IMR-90 (cell line): ENCODE measurements at regions not wholly inside any gene's neighbourhood (a gene's known extent, or its start where the extent isn't known, plus 50 kb on each side); places are given as distances from the start of the nearest gene placed in this dataset.

Experiments
- ATAC-seq: fragments of 200-7000 bp; cut with Tn5 transposase; 2 replicates; pipeline ENCODE4 v1.9.1; 2020; ENCODE audit warnings: low read depth, mild to moderate bottlenecking, moderate library complexity
- BruUV-seq: library from RNA; stranded (reverse); fragments of 400-500 nt; replicated peaks from 2 replicates; lab custom pipeline; 2021; lab: Mats Ljungman, UMichigan
- CTCF ChIA-PET: fragments of 300-600 bp; formaldehyde crosslinking; extraction: SDS; loops from one replicate; lab custom pipeline; 2021; ENCODE audit warnings: antibody characterized with exemption; lab: Yijun Ruan, JAX
- POLR2A ChIA-PET: fragments of 300-600 bp; sonication (Branson Sonifier 250); formaldehyde crosslinking; loops from one replicate; lab custom pipeline; 2022; ENCODE audit warnings: antibody characterized with exemption; ENCODE audit not compliant: unreplicated experiment; lab: Charles Lee
- DNase-seq: peaks from one replicate; pipeline ENCODE4 v3.0.0; 2013
- H2AFZ ChIP-seq: replicated peaks from 2 replicates; pipeline ENCODE3; 2013; ENCODE audit warnings: low read length, mild to moderate bottlenecking; ENCODE audit not compliant: poor library complexity
- H2AK5ac ChIP-seq: 2 replicates; pipeline ENCODE4 v1.6.1; 2013; ENCODE audit warnings: low read depth, low read length, inconsistent platforms
- H2AK9ac ChIP-seq: replicated peaks from 2 replicates; pipeline ENCODE3; 2013; ENCODE audit warnings: mild to moderate bottlenecking, low read depth, low read length, moderate library complexity; ENCODE audit not compliant: poor library complexity
- H2BK120ac ChIP-seq: 2 replicates; pipeline ENCODE4 v1.6.1; 2013; ENCODE audit warnings: low read depth, low read length, inconsistent platforms
- H2BK15ac ChIP-seq: 3 replicates; pipeline ENCODE4 v1.6.1; 2013; ENCODE audit warnings: low read depth, low read length, inconsistent platforms
- H2BK20ac ChIP-seq: 2 replicates; pipeline ENCODE4 v1.6.1; 2013; ENCODE audit warnings: low read depth, mild to moderate bottlenecking, inconsistent platforms, low read length, moderate library complexity
- H2BK5ac ChIP-seq: 2 replicates; pipeline ENCODE4 v1.6.1; 2013; ENCODE audit warnings: mild to moderate bottlenecking, low read depth, low read length, inconsistent platforms; ENCODE audit not compliant: poor library complexity, severe bottlenecking
- H3K14ac ChIP-seq: replicated peaks from 2 replicates; pipeline ENCODE4 v1.6.1; 2013; ENCODE audit warnings: low read depth, low read length, inconsistent platforms
- H3K18ac ChIP-seq: 2 replicates; pipeline ENCODE4 v1.6.1; 2013; ENCODE audit warnings: low read depth, low read length, control low read depth
- H3K23ac ChIP-seq: 2 replicates; pipeline ENCODE4 v1.6.1; 2013; ENCODE audit warnings: low read depth, low read length, inconsistent platforms
- H3K27ac ChIP-seq: 2 replicates; pipeline ENCODE4 v1.5.1; 2013; ENCODE audit warnings: mild to moderate bottlenecking, control low read depth, low read length; ENCODE audit not compliant: insufficient read depth
- H3K27me3 ChIP-seq: 2 replicates; pipeline ENCODE4 v1.6.1; 2013; ENCODE audit warnings: low read length; ENCODE audit not compliant: control insufficient read depth, insufficient read depth
- H3K36me3 ChIP-seq: 2 replicates; pipeline ENCODE4 v1.6.1; 2013; ENCODE audit warnings: low read length, mixed read lengths; ENCODE audit not compliant: control insufficient read depth, insufficient read depth
- H3K4ac ChIP-seq: 2 replicates; pipeline ENCODE4 v1.6.1; 2013; ENCODE audit warnings: low read depth, low read length, inconsistent platforms
- H3K4me1 ChIP-seq: 2 replicates; pipeline ENCODE4 v1.6.1; 2013; ENCODE audit warnings: low read length, mixed read lengths; ENCODE audit not compliant: control insufficient read depth, insufficient read depth
- H3K4me2 ChIP-seq: 2 replicates; pipeline ENCODE4 v1.6.1; 2013; ENCODE audit warnings: low read depth, mild to moderate bottlenecking, control low read depth, low read length, moderate library complexity
- H3K4me3 ChIP-seq: 2 replicates; pipeline ENCODE4 v1.5.1; 2013; ENCODE audit warnings: low read depth, mild to moderate bottlenecking, control low read depth, low read length, moderate library complexity; ENCODE audit not compliant: insufficient read depth
- H3K56ac ChIP-seq: 2 replicates; pipeline ENCODE4 v1.6.1; 2013; ENCODE audit warnings: low read length, inconsistent platforms; ENCODE audit not compliant: insufficient read depth; ENCODE audit errors: extremely low read depth
- H3K79me1 ChIP-seq, 2 experiments: 2 replicates each; pipeline ENCODE4 v1.6.1; 2013; ENCODE audit warnings: low read length in 2 of 2, inconsistent platforms in 1 of 2, low read depth in 1 of 2
- H3K9ac ChIP-seq: 2 replicates; pipeline ENCODE4 v1.6.1; 2013; ENCODE audit warnings: low read depth, low read length, control low read depth
- H3K9me1 ChIP-seq: 2 replicates; pipeline ENCODE4 v1.6.1; 2013; ENCODE audit warnings: low read length, inconsistent platforms; ENCODE audit not compliant: insufficient read depth
- H3K9me3 ChIP-seq: 2 replicates; pipeline ENCODE4 v1.6.1; 2013; ENCODE audit warnings: low read length; ENCODE audit not compliant: control insufficient read depth, insufficient read depth
- H4K20me1 ChIP-seq: 2 replicates; pipeline ENCODE4 v1.6.1; 2013; ENCODE audit warnings: low read length, inconsistent platforms; ENCODE audit not compliant: insufficient read depth
- H4K5ac ChIP-seq: 2 replicates; pipeline ENCODE4 v1.6.1; 2013; ENCODE audit warnings: mild to moderate bottlenecking, low read depth, low read length, control low read depth
- H4K8ac ChIP-seq, 2 experiments: 2 replicates each; pipeline ENCODE4 v1.6.1; 2013; ENCODE audit warnings: low read depth in 2 of 2, low read length in 2 of 2, control low read depth in 1 of 2, inconsistent platforms in 1 of 2
- H4K91ac ChIP-seq: 2 replicates; pipeline ENCODE4 v1.6.1; 2013; ENCODE audit warnings: low read depth, low read length, inconsistent platforms; ENCODE audit not compliant: insufficient read depth
- BHLHE40 ChIP-seq: fragments of 150-350 bp; IDR thresholded peaks from 2 replicates; pipeline ENCODE4 v1.6.1; 2016; ENCODE audit warnings: mild to moderate bottlenecking, low read depth, low read length
- CHD1 ChIP-seq: IDR thresholded peaks from 2 replicates; pipeline ENCODE4 v1.6.1; 2012; ENCODE audit warnings: low read depth, low read length, improper control_type of control experiment
- MAZ ChIP-seq: IDR thresholded peaks from 2 replicates; pipeline ENCODE4 v1.6.1; 2012; ENCODE audit warnings: low read depth, mild to moderate bottlenecking, low read length, improper control_type of control experiment, moderate library complexity, borderline replicate concordance
- MXI1 ChIP-seq: IDR thresholded peaks from 2 replicates; pipeline ENCODE4 v1.6.1; 2012; ENCODE audit warnings: low read depth, mild to moderate bottlenecking, low read length, moderate library complexity, borderline replicate concordance
- POLR2A ChIP-seq: IDR thresholded peaks from 2 replicates; pipeline ENCODE4 v1.6.1; 2012; ENCODE audit warnings: mild to moderate bottlenecking, low read depth, low read length
- RAD21 ChIP-seq: IDR thresholded peaks from 2 replicates; pipeline ENCODE4 v1.6.1; 2012; ENCODE audit warnings: low read length, improper control_type of control experiment
- RCOR1 ChIP-seq: IDR thresholded peaks from 2 replicates; pipeline ENCODE4 v1.6.1; 2012; ENCODE audit warnings: mild to moderate bottlenecking, low read length, improper control_type of control experiment; ENCODE audit not compliant: insufficient replicate concordance
- RFX5 ChIP-seq: IDR thresholded peaks from 2 replicates; pipeline ENCODE4 v1.8.0; 2012; ENCODE audit warnings: low read depth, mild to moderate bottlenecking, low read length, moderate library complexity
- WGBS, 2 experiments: methylation state at CpG; one replicate each; pipeline versions ENCODE4 v1.1.5 to v1.1.7; 2013; ENCODE audit warnings: missing lambda C conversion rate in 2 of 2; ENCODE audit not compliant: insufficient read length in 1 of 2; ENCODE audit errors: extremely low coverage in 2 of 2; 5-methylcytosine and 5-hydroxymethylcytosine counted together
- dilution Hi-C: fragments of 300-500 bp; cut with HindIII; formaldehyde crosslinking; loops from one replicate; pipeline ENCODE4 v1.14.3; 2018; ENCODE audit warnings: low sequenced_read_pairs; ENCODE audit not compliant: unreplicated experiment
- in situ Hi-C: fragments of 300-500 bp; cut with MboI; formaldehyde crosslinking; loops from 3 replicates; pipeline ENCODE4 v1.14.3; 2019; ENCODE audit warnings: low sequenced_read_pairs, inconsistent platforms, mixed read lengths
- intact Hi-C: fragments of 100-400 bp; cut with micrococcal nuclease; formaldehyde crosslinking; loops from 2 replicates; pipeline ENCODE4 v1.10.0; 2022
- TF ChIP-seq, protein P1 (sequence below): conservative IDR thresholded peaks from 2 replicates; pipeline ENCODE4 v1.5.1; 2012; ENCODE audit warnings: mild to moderate bottlenecking, low read depth, low read length, improper control_type of control experiment

DNA sequence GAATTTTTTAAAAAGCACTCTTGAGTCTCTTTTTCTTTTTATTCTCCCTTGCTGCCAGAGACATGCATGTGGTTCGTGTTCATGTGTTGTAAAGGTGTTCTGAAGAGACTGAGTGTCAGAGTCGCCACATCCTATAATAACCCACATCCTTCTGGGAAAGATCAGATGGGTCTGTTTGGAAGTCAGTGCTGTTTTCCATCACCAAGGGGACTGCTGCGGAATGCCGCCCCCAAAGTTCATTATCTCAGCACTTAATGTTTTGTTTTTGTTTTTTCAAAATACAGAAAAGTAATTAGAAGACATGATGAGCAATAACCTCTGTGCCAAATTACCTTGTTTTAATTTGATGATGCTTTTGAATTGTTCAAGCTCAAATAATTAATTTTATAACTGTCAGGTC lies 56.9 kb upstream of the EIF3M start:
- H2BK15ac ChIP-seq: no peak overlapping the region
- no peak for ATAC-seq
- POLR2A ChIA-PET: no interaction called here

More for the DNA sequence above, 56.9 kb upstream of the EIF3M start:
- Histone ChIP-seq H3K4me2 (no peak overlapping the region), H3K14ac (no peak overlapping the region), H2AK5ac (no peak overlapping the region), H3K9me1 (no peaks in the 10 kb centered on the region), H3K4ac (no peak overlapping the region), H3K27me3 (no peaks in the 10 kb centered on the region), H3K79me1 (no peaks in the 10 kb centered on the region), H4K20me1 (no peaks in the 10 kb centered on the region), H3K4me1 (no peaks in the 10 kb centered on the region), H3K23ac (no peak overlapping the region), H2BK5ac (no peak overlapping the region), H3K36me3 (no peaks in the 10 kb centered on the region), H4K5ac (no peak overlapping the region), H2BK20ac (no peak overlapping the region), H4K91ac (no peak overlapping the region), H3K27ac (no peak overlapping the region), H3K56ac (no peak overlapping the region), H2AFZ (no peak overlapping the region), H3K18ac (no peak overlapping the region), H4K8ac (no peak overlapping the region), H3K9me3 (no peaks in the 10 kb centered on the region), H2BK120ac (no peak overlapping the region), H3K4me3 (no peak overlapping the region), H2AK9ac (no peak overlapping the region), H3K9ac (no peak overlapping the region)
- no peak for DNase-seq
- intact Hi-C loops (loop anchor here (5.0 kb wide), 1 partner anchor 266 kb away; the partner anchor contains the start of gene CCDC73), in situ Hi-C loops (no loop called here), dilution Hi-C loops (no loop called here)
- BruUV-seq: no TSS peak
- no CpG with 5 or more reads among the region's 4 CpGs for WGBS, 2 experiments
- TF ChIP-seq CHD1: no peak
- TF ChIP-seq, protein P1, sequence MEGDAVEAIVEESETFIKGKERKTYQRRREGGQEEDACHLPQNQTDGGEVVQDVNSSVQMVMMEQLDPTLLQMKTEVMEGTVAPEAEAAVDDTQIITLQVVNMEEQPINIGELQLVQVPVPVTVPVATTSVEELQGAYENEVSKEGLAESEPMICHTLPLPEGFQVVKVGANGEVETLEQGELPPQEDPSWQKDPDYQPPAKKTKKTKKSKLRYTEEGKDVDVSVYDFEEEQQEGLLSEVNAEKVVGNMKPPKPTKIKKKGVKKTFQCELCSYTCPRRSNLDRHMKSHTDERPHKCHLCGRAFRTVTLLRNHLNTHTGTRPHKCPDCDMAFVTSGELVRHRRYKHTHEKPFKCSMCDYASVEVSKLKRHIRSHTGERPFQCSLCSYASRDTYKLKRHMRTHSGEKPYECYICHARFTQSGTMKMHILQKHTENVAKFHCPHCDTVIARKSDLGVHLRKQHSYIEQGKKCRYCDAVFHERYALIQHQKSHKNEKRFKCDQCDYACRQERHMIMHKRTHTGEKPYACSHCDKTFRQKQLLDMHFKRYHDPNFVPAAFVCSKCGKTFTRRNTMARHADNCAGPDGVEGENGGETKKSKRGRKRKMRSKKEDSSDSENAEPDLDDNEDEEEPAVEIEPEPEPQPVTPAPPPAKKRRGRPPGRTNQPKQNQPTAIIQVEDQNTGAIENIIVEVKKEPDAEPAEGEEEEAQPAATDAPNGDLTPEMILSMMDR: no peak
- TF ChIP-seq MAZ: no peak
- no peak for TF ChIP-seq MXI1
- no peak for TF ChIP-seq BHLHE40
- TF ChIP-seq POLR2A: no peak
- no peak for TF ChIP-seq RAD21
- no peak for TF ChIP-seq RFX5
- no peak for TF ChIP-seq RCOR1
- CTCF ChIA-PET: no interaction called here
